ENCODE measurements at regions not wholly inside any gene's neighbourhood (a gene's known extent, or its start where the extent isn't known, plus 50 kb on each side); places are given as distances from the start of the nearest gene placed in this dataset.

GRCh38 chr9:78428640-78429039 is 131.7 kb downstream of the PSAT1 start:
- Histone ChIP-seq H2BK12ac (ENCODE audit: low read depth, low read length) (no peak overlapping the region), H3K18ac (ENCODE audit: extremely low read depth, low read length) (no peak overlapping the region), H2BK15ac (ENCODE audit: low read length) (no peak overlapping the region), H2BK20ac (ENCODE audit: low read length) (no peak overlapping the region), H3K79me1 (ENCODE audit: low read depth, low read length) (no peaks in the 10 kb centered on the region), H3K4me3 (ENCODE audit: extremely low read depth in 1 of 4, insufficient read depth in 2 of 4, low read depth in 3 of 4, low read length in 4 of 4) (no peak overlapping the region), H4K5ac (ENCODE audit: insufficient read length, low read depth, low read length) (no peak overlapping the region), H3K36me3 (ENCODE audit: control insufficient read depth in 2 of 4, insufficient read depth in 4 of 4, low read length in 3 of 4) (0 out of 8 replicates have a peak, but pooled peaks cover 0 to 3% (median 0%) of the 10 kb centered on the region in 4 experiments), H3K23ac (ENCODE audit: insufficient read length) (no peak overlapping the region), H4K8ac (ENCODE audit: extremely low read depth, insufficient read depth, low read length) (no peak overlapping the region), H2BK120ac (replicated peaks; ENCODE audit: low read depth, low read length) (no peak overlapping the region), H3K14ac (ENCODE audit: insufficient read length) (no peak overlapping the region), H3K9ac (replicated peaks in 1 of 4; ENCODE audit: extremely low read depth in 1 of 4, low read depth in 3 of 4, low read length in 3 of 4) (no peak overlapping the region), H3K9me3 (ENCODE audit: insufficient read depth in 2 of 2, low read depth in 1 of 2, low read length in 1 of 2) (peaks cover 3 to 8% of the 10 kb centered on the region in 2 experiments), H2BK5ac (ENCODE audit: low read depth, low read length) (no peak overlapping the region), H3K4ac (replicated peaks; ENCODE audit: insufficient read length, low read depth, low read length) (no peak overlapping the region), H3K56ac (replicated peaks; ENCODE audit: insufficient read length, low read depth, low read length) (no peak overlapping the region), H3K23me2 (ENCODE audit: low read depth, low read length) (no peaks in the 10 kb centered on the region), H2AK5ac (ENCODE audit: low read depth, low read length) (no peak overlapping the region), H3K27ac (ENCODE audit: low read depth, low read length) (no peak overlapping the region), H4K20me1 (replicated peaks in 1 of 2; ENCODE audit: control insufficient read depth in 1 of 2, insufficient read depth in 2 of 2, low read length in 2 of 2) (no peaks in the 10 kb centered on the region), H3K4me2 (ENCODE audit: insufficient read depth in 1 of 2, low read depth in 2 of 2, low read length in 2 of 2) (no peak overlapping the region), H3K4me1 (replicated peaks in 1 of 4; ENCODE audit: control insufficient read depth in 3 of 4, insufficient read depth in 4 of 4, low read length in 3 of 4) (no peaks in the 10 kb centered on the region), H2AFZ (ENCODE audit: low read length) (no peak overlapping the region), H3K79me2 (ENCODE audit: control insufficient read depth in 1 of 2, insufficient read depth in 2 of 2, low read length in 2 of 2) (no peaks in the 10 kb centered on the region), H4K91ac (replicated peaks; ENCODE audit: insufficient read length, low read length) (no peak overlapping the region), H3K27me3 (replicated peaks in 1 of 4; ENCODE audit: control insufficient read depth in 3 of 4, extremely low read depth in 1 of 4, insufficient read depth in 3 of 4, low read length in 3 of 4) (no peaks in the 10 kb centered on the region)
- ChIA-PET CTCF (ENCODE audit: partially characterized antibody) (no interaction called here), POLR2A (ENCODE audit: partially characterized antibody) (no interaction called here)
- DNase-seq (ENCODE audit: low read depth in 1 of 2, low spot score in 2 of 2), result no peak
- TF ChIP-seq SIN3A (conservative IDR thresholded peaks at IDR 0.05 in 1 of 2, IDR thresholded peaks at IDR 0.05 in 1 of 2; ENCODE audit: low read depth in 1 of 2, low read length in 2 of 2), result no peak
- FAIRE-seq, result no peak
- WGBS, 2 experiments (ENCODE audit: extremely low coverage in 1 of 2, insufficient coverage in 1 of 2, insufficient read length in 1 of 2, insufficient replicate concordance in 2 of 2, low coverage in 1 of 2, low lambda C conversion rate in 2 of 2, missing lambda C conversion rate in 1 of 2), result 94% methylated on average over 2 of the region's 2 CpGs; no CpG with 5 or more reads in 1 of the 2 experiments
